Common myeloid progenitor, CD34-positive (primary cell): ENCODE measurements at regions not wholly inside any gene's neighbourhood (a gene's known extent, or its start where the extent isn't known, plus 50 kb on each side); places are given as distances from the start of the nearest gene placed in this dataset.

Experiments
- CTCF ChIA-PET: fragments of 350-600 bp; sonication (Branson Sonifier 250); formaldehyde crosslinking; loops from one replicate; lab custom pipeline; 2021; ENCODE audit warnings: antibody characterized with exemption; lab: Charles Lee
- POLR2A ChIA-PET: fragments of 350-600 bp; sonication (Branson Sonifier 250); formaldehyde crosslinking; loops from one replicate; lab custom pipeline; 2021; ENCODE audit warnings: antibody characterized with exemption; lab: Charles Lee
- DNase-seq, 3 donors: peaks; one replicate each; pipeline versions ENCODE4 v3.0.0 to v3.0.0-alpha.2; 2013
- H3K27ac ChIP-seq, 2 experiments: 1 replicate in 1 of 2; 2 replicates in 1 of 2; pipeline ENCODE4 v1.7.0; 2013; ENCODE audit warnings: inconsistent platforms in 2 of 2, low read length in 2 of 2, mild to moderate bottlenecking in 2 of 2, low read depth in 1 of 2, moderate library complexity in 1 of 2; ENCODE audit not compliant: severe bottlenecking in 2 of 2, insufficient read depth in 1 of 2, poor library complexity in 1 of 2
- H3K27me3 ChIP-seq, 5 experiments: replicated peaks in 2 of 5; 1 replicate in 3 of 5; 2 replicates in 2 of 5; pipeline versions ENCODE4 v1.6.1 to v1.7.0; 2013; ENCODE audit warnings: low read length in 4 of 5, mild to moderate bottlenecking in 2 of 5, moderate library complexity in 2 of 5, inconsistent platforms in 1 of 5; ENCODE audit not compliant: insufficient read depth in 5 of 5, control insufficient read depth in 4 of 5
- H3K36me3 ChIP-seq, 4 experiments: 1 replicate in 2 of 4; 2 replicates in 2 of 4; pipeline versions ENCODE4 v1.6.1 to v1.7.0; 2013; ENCODE audit warnings: low read length in 3 of 4, control low read depth in 1 of 4, mild to moderate bottlenecking in 1 of 4; ENCODE audit not compliant: control insufficient read depth in 4 of 4, insufficient read depth in 4 of 4
- H3K4me1 ChIP-seq, 4 experiments: 1 replicate in 3 of 4; 2 replicates in 1 of 4; pipeline versions ENCODE4 v1.6.1 to v1.7.1; 2013; ENCODE audit warnings: low read length in 3 of 4, mild to moderate bottlenecking in 3 of 4, control low read depth in 1 of 4, inconsistent platforms in 1 of 4, moderate library complexity in 1 of 4; ENCODE audit not compliant: control insufficient read depth in 4 of 4, insufficient read depth in 4 of 4; ENCODE audit errors: control extremely low read depth in 1 of 4
- H3K4me3 ChIP-seq, 7 experiments: 1 replicate in 4 of 7; 2 replicates in 3 of 7; pipeline versions ENCODE4 v1.5.1 to v1.7.0; 2013; ENCODE audit warnings: mild to moderate bottlenecking in 7 of 7, low read length in 6 of 7, moderate library complexity in 6 of 7, inconsistent platforms in 2 of 7, low read depth in 2 of 7, control low read depth in 1 of 7; ENCODE audit not compliant: insufficient read depth in 4 of 7, control insufficient read depth in 1 of 7; ENCODE audit errors: extremely low read depth in 1 of 7
- H3K9me3 ChIP-seq, 5 experiments: 1 replicate in 4 of 5; 2 replicates in 1 of 5; pipeline versions ENCODE4 v1.6.1 to v1.7.1; 2013; ENCODE audit warnings: low read length in 4 of 5, mild to moderate bottlenecking in 2 of 5, inconsistent platforms in 1 of 5, low read depth in 1 of 5, moderate library complexity in 1 of 5; ENCODE audit not compliant: control insufficient read depth in 4 of 5, insufficient read depth in 2 of 5; ENCODE audit errors: control extremely low read depth in 1 of 5
- WGBS: methylation state at CpG from one replicate; pipeline ENCODE4 v1.1.5; 2013; ENCODE audit not compliant: insufficient coverage; 5-methylcytosine and 5-hydroxymethylcytosine counted together

- WGBS = 100% methylated on average over 2 of the region's 2 CpGs
- Histone ChIP-seq H3K27ac (no peak overlapping the region), H3K4me3 (no peak overlapping the region), H3K36me3 (no peaks in the 10 kb centered on the region), H3K27me3 (no peaks in the 10 kb centered on the region), H3K4me1 (no peaks in the 10 kb centered on the region), H3K9me3 (no peaks in the 10 kb centered on the region)
- CTCF ChIA-PET = interaction anchor here (1.0 kb wide), 1 partner anchor 126 kb away, joined by 3 read pairs; no protein-coding TSS in a partner anchor
- no peak for DNase-seq
- POLR2A ChIA-PET = no interaction called here
Measured at GRCh38 chr12:91817517-91817916, 328.1 kb downstream of the BTG1 start.

GRCh38 chr12:91813701-91814100, 331.9 kb downstream of the BTG1 start:
- H3K36me3 ChIP-seq = no peaks in the 10 kb centered on the region
- WGBS = no CpG with 5 or more reads among the region's 3 CpGs
- ChIA-PET CTCF (no interaction called here), POLR2A (no interaction called here)
- no peaks in the 10 kb centered on the region for H3K9me3 ChIP-seq
- no peaks in the 10 kb centered on the region for H3K4me1 ChIP-seq
- H3K4me3 ChIP-seq = no peak overlapping the region
- DNase-seq = no peak
- H3K27me3 ChIP-seq = no peaks in the 10 kb centered on the region
- no peak overlapping the region for H3K27ac ChIP-seq

GRCh38 chr12:91811481-91812287, 334.0 kb downstream of the BTG1 start:
- ChIA-PET CTCF (interaction anchor here (0.6 to 2.8 kb wide), 16 partner anchors 10 to 837 kb away, joined by 3 to 24 read pairs (median 4); no protein-coding TSS in a partner anchor), POLR2A (no interaction called here)
- H3K9me3 ChIP-seq = peaks cover 0 to 5% (median 0%) of the 10 kb centered on the region in 5 experiments
- no CpG with 5 or more reads among the region's 5 CpGs for WGBS
- no peak overlapping the region for H3K4me3 ChIP-seq
- H3K27me3 ChIP-seq = no peaks in the 10 kb centered on the region
- H3K36me3 ChIP-seq = no peaks in the 10 kb centered on the region
- no peak overlapping the region for H3K27ac ChIP-seq
- peak; percentile 66 to 78 (median 72) for DNase-seq
- no peaks in the 10 kb centered on the region for H3K4me1 ChIP-seq

- H3K27ac ChIP-seq = no peak overlapping the region
- H3K36me3 ChIP-seq = no peaks in the 10 kb centered on the region
- ChIA-PET CTCF (interaction anchor here (0.6 to 2.8 kb wide), 14 partner anchors 9 to 838 kb away, joined by 3 to 24 read pairs (median 4); no protein-coding TSS in a partner anchor), POLR2A (no interaction called here)
- peaks cover 0 to 9% (median 1%) of the 10 kb centered on the region in 5 experiments for H3K9me3 ChIP-seq
- WGBS = 94% methylated on average over 2 of the region's 3 CpGs
- no peaks in the 10 kb centered on the region for H3K27me3 ChIP-seq
- no peaks in the 10 kb centered on the region for H3K4me1 ChIP-seq
- H3K4me3 ChIP-seq = no peak overlapping the region
- DNase-seq = no peak
Measured at GRCh38 chr12:91810531-91811451, 334.9 kb downstream of the BTG1 start.

GRCh38 chr12:91810077-91810476, 335.6 kb downstream of the BTG1 start:
- no peaks in the 10 kb centered on the region for H3K27me3 ChIP-seq
- POLR2A ChIA-PET = interaction anchor here (0.6 kb wide), 1 partner anchor 1057 kb away, joined by 3 read pairs; no protein-coding TSS in a partner anchor
- no peak overlapping the region for H3K4me3 ChIP-seq
- H3K4me1 ChIP-seq = no peaks in the 10 kb centered on the region
- no peak for DNase-seq
- H3K9me3 ChIP-seq = peaks cover 1 to 15% (median 2%) of the 10 kb centered on the region in 5 experiments
- H3K27ac ChIP-seq = no peak overlapping the region
- CTCF ChIA-PET = interaction anchor here (2.8 kb wide), 1 partner anchor 760 kb away, joined by 24 read pairs; no protein-coding TSS in a partner anchor
- WGBS = no CpG with 5 or more reads among the region's 1 CpG
- H3K36me3 ChIP-seq = no peaks in the 10 kb centered on the region

- DNase-seq = no peak
- Histone ChIP-seq H3K4me3 (peak overlapping the region in 1 of 7 experiments; percentile 1), H3K36me3 (no peaks in the 10 kb centered on the region), H3K4me1 (no peaks in the 10 kb centered on the region), H3K27ac (no peak overlapping the region), H3K27me3 (no peaks in the 10 kb centered on the region), H3K9me3 (peaks cover 1 to 17% (median 3%) of the 10 kb centered on the region in 5 experiments)
- 97% methylated on average over 5 of the region's 5 CpGs for WGBS
- POLR2A ChIA-PET = no interaction called here
- CTCF ChIA-PET = interaction anchor here (0.8 kb wide), 1 partner anchor 774 kb away, joined by 3 read pairs; no protein-coding TSS in a partner anchor
Measured at GRCh38 chr12:91805031-91805430, 340.6 kb downstream of the BTG1 start.
